BE2C (cell line): ENCODE measurements at regions not wholly inside any gene's neighbourhood (a gene's known extent, or its start where the extent isn't known, plus 50 kb on each side); places are given as distances from the start of the nearest gene placed in this dataset.

Source experiments
- DNase-seq: peaks from one replicate; pipeline ENCODE4 v3.0.0-alpha.2; 2020
- H3K27me3 ChIP-seq: fragments of 250-450 bp; sonication (Bioruptor Pico); 2 replicates; pipeline ENCODE4 v1.5.1; 2020; ENCODE audit warnings: mild to moderate bottlenecking
- H3K36me3 ChIP-seq: fragments of 250-450 bp; sonication (Bioruptor Pico); 2 replicates; pipeline ENCODE4 v1.5.1; 2020; ENCODE audit warnings: mild to moderate bottlenecking
- H3K4me1 ChIP-seq: fragments of 250-450 bp; sonication (Bioruptor Pico); 2 replicates; pipeline ENCODE4 v1.5.1; 2020
- H3K4me3 ChIP-seq: 2 replicates; pipeline ENCODE4 v1.5.1; 2011; ENCODE audit warnings: low read depth, low read length
- H3K9me3 ChIP-seq: fragments of 250-450 bp; sonication (Bioruptor Pico); 2 replicates; pipeline ENCODE4 v1.5.1; 2020
- TF ChIP-seq, protein P1 (sequence below): IDR thresholded peaks from 2 replicates; pipeline ENCODE4 v1.5.1; 2012; ENCODE audit warnings: mild to moderate bottlenecking, low read depth, low read length

DNA sequence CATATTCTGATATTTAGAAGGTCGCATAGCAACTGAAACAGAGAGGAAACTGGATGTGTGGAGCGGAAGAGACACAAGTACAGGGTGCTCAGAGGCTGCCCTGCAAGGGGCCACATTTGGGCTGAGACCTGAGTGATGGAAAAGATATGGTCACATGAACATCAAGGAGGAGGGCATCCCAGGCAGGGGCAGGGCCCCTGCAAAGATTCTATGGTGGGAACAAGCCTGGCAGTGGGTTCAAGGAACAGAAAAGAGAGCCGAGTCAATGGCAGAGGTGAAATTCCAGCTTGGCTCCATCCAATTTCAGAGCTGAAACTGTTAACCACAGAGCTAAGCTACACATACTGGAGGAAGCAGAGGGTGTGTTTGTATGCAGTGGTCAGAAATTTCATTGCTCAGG, 227.7 kb downstream of the PRDM2 start:
- Histone ChIP-seq H3K36me3 (no peaks in the 10 kb centered on the region), H3K27me3 (no peaks in the 10 kb centered on the region), H3K4me1 (no peaks in the 10 kb centered on the region), H3K4me3 (no peak overlapping the region), H3K9me3 (no peaks in the 10 kb centered on the region)
- DNase-seq, result no peak
- TF ChIP-seq, protein P1, sequence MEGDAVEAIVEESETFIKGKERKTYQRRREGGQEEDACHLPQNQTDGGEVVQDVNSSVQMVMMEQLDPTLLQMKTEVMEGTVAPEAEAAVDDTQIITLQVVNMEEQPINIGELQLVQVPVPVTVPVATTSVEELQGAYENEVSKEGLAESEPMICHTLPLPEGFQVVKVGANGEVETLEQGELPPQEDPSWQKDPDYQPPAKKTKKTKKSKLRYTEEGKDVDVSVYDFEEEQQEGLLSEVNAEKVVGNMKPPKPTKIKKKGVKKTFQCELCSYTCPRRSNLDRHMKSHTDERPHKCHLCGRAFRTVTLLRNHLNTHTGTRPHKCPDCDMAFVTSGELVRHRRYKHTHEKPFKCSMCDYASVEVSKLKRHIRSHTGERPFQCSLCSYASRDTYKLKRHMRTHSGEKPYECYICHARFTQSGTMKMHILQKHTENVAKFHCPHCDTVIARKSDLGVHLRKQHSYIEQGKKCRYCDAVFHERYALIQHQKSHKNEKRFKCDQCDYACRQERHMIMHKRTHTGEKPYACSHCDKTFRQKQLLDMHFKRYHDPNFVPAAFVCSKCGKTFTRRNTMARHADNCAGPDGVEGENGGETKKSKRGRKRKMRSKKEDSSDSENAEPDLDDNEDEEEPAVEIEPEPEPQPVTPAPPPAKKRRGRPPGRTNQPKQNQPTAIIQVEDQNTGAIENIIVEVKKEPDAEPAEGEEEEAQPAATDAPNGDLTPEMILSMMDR, result no peak

DNA sequence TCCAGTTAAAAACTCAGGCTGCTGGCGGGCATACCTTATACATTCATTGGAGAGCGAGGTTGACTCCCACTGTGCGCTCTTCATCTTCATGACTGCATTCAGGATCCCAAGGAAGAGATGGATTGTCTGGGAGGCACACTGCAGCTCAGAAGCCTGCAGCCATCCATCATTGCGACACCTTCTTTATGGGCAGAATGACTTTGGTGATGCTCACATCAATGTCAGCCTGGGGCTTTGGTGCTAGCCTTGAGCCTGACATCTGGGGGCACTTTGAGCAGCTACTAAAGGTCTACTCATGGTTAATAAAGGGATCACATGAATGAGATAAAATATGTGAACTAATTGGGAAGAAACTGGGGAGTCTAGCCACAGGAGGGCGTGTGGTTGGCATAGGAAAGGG, 229.3 kb downstream of the PRDM2 start:
- no peak for DNase-seq
- Histone ChIP-seq H3K9me3 (no peaks in the 10 kb centered on the region), H3K4me1 (no peaks in the 10 kb centered on the region), H3K4me3 (no peak overlapping the region), H3K36me3 (no peaks in the 10 kb centered on the region), H3K27me3 (no peaks in the 10 kb centered on the region)
- TF ChIP-seq, protein P1, result no peak

DNA sequence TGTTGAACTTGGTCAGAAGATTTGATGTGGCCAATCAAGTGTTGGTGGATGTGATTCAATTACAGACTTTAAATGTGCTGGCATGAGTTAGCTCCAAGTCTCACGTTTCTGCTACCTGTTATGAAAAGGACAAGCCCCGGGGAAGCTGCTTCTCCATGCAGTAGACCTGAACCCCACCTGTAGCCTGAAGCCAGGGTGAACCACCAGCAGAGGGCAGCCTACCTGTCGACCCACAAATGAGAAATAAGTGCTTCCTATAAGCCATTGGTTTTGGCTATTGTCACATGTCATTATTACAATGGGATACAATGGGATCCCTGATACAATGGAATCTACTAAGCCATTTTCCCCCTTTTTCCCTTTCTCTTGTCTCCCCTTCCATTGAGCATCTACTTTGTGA, 230.2 kb downstream of the PRDM2 start:
- no peak for DNase-seq
- Histone ChIP-seq H3K9me3 (no peaks in the 10 kb centered on the region), H3K36me3 (no peaks in the 10 kb centered on the region), H3K4me1 (no peaks in the 10 kb centered on the region), H3K27me3 (no peaks in the 10 kb centered on the region), H3K4me3 (no peak overlapping the region)
- TF ChIP-seq, protein P1, result peak; percentile 37

DNA sequence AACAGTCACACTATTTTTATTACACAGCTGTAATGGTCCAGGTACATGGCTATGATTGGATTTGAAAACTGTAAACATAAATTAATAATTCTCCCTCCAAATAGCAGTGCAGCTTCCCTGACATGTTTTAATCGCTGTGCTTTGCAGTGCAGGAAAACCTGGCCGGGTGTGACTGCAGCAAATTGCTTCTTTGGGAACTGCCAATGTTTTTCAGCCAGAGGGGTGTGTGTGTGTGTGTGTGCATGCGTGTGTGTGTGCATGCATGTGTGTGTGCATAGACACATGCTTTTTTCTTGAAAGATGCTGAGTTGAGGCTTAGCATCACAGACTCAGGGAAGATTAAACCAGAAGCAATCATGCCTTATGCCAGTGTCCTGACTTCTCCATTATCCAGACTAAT, 231.2 kb downstream of the PRDM2 start:
- no peaks in the 10 kb centered on the region for H3K27me3 ChIP-seq
- H3K4me1 ChIP-seq, result no peaks in the 10 kb centered on the region
- TF ChIP-seq, protein P1, result no peak
- no peak overlapping the region for H3K4me3 ChIP-seq
- H3K9me3 ChIP-seq, result no peaks in the 10 kb centered on the region
- no peaks in the 10 kb centered on the region for H3K36me3 ChIP-seq
- no peak for DNase-seq

DNA sequence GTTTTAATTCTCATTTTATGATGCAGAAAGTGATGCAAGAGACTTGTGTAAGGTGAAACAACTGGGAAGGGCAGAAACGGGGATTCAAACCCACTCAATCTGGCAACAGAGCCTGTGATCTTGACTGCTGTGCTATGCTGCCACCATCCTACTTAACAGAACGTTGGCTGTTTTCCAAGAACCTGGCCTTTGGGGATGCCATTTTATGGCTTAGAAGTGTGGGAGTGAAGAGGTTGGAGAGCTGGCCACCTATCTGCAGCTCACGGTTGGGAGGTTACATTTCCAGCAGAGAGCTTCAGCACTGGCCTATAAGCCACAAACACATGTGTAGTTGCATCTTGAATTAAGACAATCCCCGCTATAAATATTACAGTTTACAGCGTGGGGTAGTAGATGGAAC, 235.3 kb downstream of the PRDM2 start:
- Histone ChIP-seq H3K4me1 (no peaks in the 10 kb centered on the region), H3K36me3 (no peaks in the 10 kb centered on the region), H3K9me3 (no peaks in the 10 kb centered on the region), H3K27me3 (no peaks in the 10 kb centered on the region), H3K4me3 (no peak overlapping the region)
- no peak for DNase-seq
- TF ChIP-seq, protein P1, result no peak

DNA sequence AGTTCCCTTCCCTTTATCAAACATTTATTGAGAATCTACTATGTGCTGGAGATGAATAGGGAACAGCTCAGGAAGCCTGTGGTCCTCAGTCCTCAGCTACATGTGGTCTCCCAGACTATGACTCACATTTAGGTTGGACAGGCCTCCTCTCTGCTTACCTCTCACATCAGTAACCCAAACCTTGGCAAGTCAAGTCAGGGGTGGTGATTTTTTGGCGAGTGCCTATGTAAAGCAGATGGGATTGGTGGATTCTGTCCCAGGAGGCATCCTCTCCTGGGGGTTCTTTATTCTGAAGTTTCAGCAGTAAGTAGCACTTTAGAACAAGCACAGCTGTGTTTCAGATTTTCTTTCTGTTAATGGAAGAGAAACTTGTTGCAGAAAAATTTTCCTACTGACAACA, 241.3 kb downstream of the PRDM2 start:
- TF ChIP-seq, protein P1, result no peak
- DNase-seq, result no peak
- no peaks in the 10 kb centered on the region for H3K27me3 ChIP-seq

More for the DNA sequence above, 241.3 kb downstream of the PRDM2 start:
- no peaks in the 10 kb centered on the region for H3K36me3 ChIP-seq
- H3K9me3 ChIP-seq, result no peaks in the 10 kb centered on the region
- no peak overlapping the region for H3K4me3 ChIP-seq
- H3K4me1 ChIP-seq, result no peaks in the 10 kb centered on the region
